ENCODE measurements at regions not wholly inside any gene's neighbourhood (a gene's known extent, or its start where the extent isn't known, plus 50 kb on each side); places are given as distances from the start of the nearest gene placed in this dataset.

GRCh38 chr15:72965671-72966070 lies 86.6 kb upstream of the NEO1 start:
- no peak for DNase-seq

GRCh38 chr15:72964542-72964941 lies 87.7 kb upstream of the NEO1 start:
- DNase-seq: no peak

GRCh38 chr15:72964135-72964534 lies 88.1 kb upstream of the NEO1 start:
- DNase-seq: no peak

GRCh38 chr15:72962054-72962702 lies 90.1 kb upstream of the NEO1 start:
- no peak for DNase-seq

- DNase-seq: no peak
These were observed 90.9 kb upstream of the NEO1 start for GRCh38 chr15:72961346-72961745.

- no peak for DNase-seq
These were observed 93.6 kb upstream of the NEO1 start for GRCh38 chr15:72958634-72959033.

- no peak for DNase-seq
These were observed 99.0 kb upstream of the NEO1 start for GRCh38 chr15:72953306-72953705.

- no peak for DNase-seq
These were observed 100.1 kb upstream of the NEO1 start for GRCh38 chr15:72952151-72952550.

GRCh38 chr15:72948662-72949061 lies 103.6 kb upstream of the NEO1 start:
- DNase-seq: no peak

- DNase-seq: no peak
These were observed 104.6 kb upstream of the NEO1 start for GRCh38 chr15:72947709-72948108.

- DNase-seq: no peak
These were observed 107.7 kb upstream of the NEO1 start for GRCh38 chr15:72944565-72944964.

GRCh38 chr15:72940229-72940622 lies 112.0 kb upstream of the NEO1 start:
- no peak for DNase-seq

GRCh38 chr15:72939514-72940228 lies 112.6 kb upstream of the NEO1 start:
- DNase-seq: no peak

- DNase-seq: no peak
These were observed 115.3 kb upstream of the NEO1 start for GRCh38 chr15:72936691-72937679.

- DNase-seq: no peak
These were observed 116.0 kb upstream of the NEO1 start for GRCh38 chr15:72936237-72936636.

GRCh38 chr15:72935521-72935920 lies 116.7 kb upstream of the NEO1 start:
- DNase-seq: no peak

GRCh38 chr15:72934921-72935320 lies 117.3 kb upstream of the NEO1 start:
- no peak for DNase-seq

- DNase-seq: no peak
These were observed 118.3 kb upstream of the NEO1 start for GRCh38 chr15:72933976-72934375.

GRCh38 chr15:72932472-72932871 lies 119.8 kb upstream of the NEO1 start:
- no peak for DNase-seq

- no peak for DNase-seq
These were observed 124.8 kb upstream of the NEO1 start for GRCh38 chr15:72927451-72927850.

- DNase-seq: no peak
These were observed 126.6 kb upstream of the NEO1 start for GRCh38 chr15:72925661-72926060.

GRCh38 chr15:72923289-72923688 lies 129.0 kb upstream of the NEO1 start:
- no peak for DNase-seq

- DNase-seq: no peak
These were observed 131.7 kb upstream of the NEO1 start for GRCh38 chr15:72920551-72920950.
